ENCODE measurements at regions not wholly inside any gene's neighbourhood (a gene's known extent, or its start where the extent isn't known, plus 50 kb on each side); places are given as distances from the start of the nearest gene placed in this dataset.

- no peak for DNase-seq
- no peaks in the 10 kb centered on the region for H3K36me3 Mint-ChIP-seq (ENCODE audit: insufficient read depth in 1 of 3, low read depth in 3 of 3)
Measured at GRCh38 chr12:90076851-90077319, 368.2 kb upstream of the ATP2B1 start.

More at GRCh38 chr12:90076851-90077319, 368.2 kb upstream of the ATP2B1 start:
- Mint-ChIP-seq H3K4me3 (no peak overlapping the region), H3K9me3 (no peaks in the 10 kb centered on the region), H3K4me1 (peaks cover 3 to 4% of the 10 kb centered on the region in 2 experiments; a peak in 3 of 4 replicates), H3K27ac (no peak overlapping the region), H3K27me3 (ENCODE audit: low read depth) (no peaks in the 10 kb centered on the region; the same call in 1 of the 2 replicates)
- Histone ChIP-seq H3K79me1 (ENCODE audit: insufficient read depth, low read depth, low read length, poor library complexity, severe bottlenecking) (no peaks in the 10 kb centered on the region), H2BK20ac (ENCODE audit: low read depth, low read length, poor library complexity, severe bottlenecking) (no peak overlapping the region), H4K5ac (ENCODE audit: insufficient read length, low read depth, low read length) (no peak overlapping the region), H3K27me3 (ENCODE audit: insufficient read depth, low read length) (no peaks in the 10 kb centered on the region), H3K23ac (ENCODE audit: insufficient read length, low read depth, low read length) (no peak overlapping the region), H3K4ac (ENCODE audit: low read depth, low read length) (no peak overlapping the region), H2BK5ac (ENCODE audit: insufficient read length, low read length) (no peak overlapping the region), H4K20me1 (ENCODE audit: control insufficient read depth, insufficient read depth, insufficient read length) (no peaks in the 10 kb centered on the region), H3K79me2 (ENCODE audit: insufficient read depth, low read length) (no peaks in the 10 kb centered on the region), H3K27ac (ENCODE audit: insufficient read length, low read depth, low read length) (no peak overlapping the region), H3K23me2 (ENCODE audit: insufficient read length, low read depth, low read length, poor library complexity, severe bottlenecking) (no peaks in the 10 kb centered on the region), H2BK120ac (ENCODE audit: low read depth, low read length, poor library complexity, severe bottlenecking) (no peak overlapping the region), H4K8ac (replicated peaks; ENCODE audit: insufficient read length, low read depth, low read length) (no peak overlapping the region), H2AFZ (ENCODE audit: low read length) (no peak overlapping the region), H3K9ac (ENCODE audit: extremely low read depth, insufficient read length, low read length) (no peak overlapping the region), H3K56ac (ENCODE audit: insufficient read length, low read depth, low read length) (no peak overlapping the region), H2BK15ac (ENCODE audit: low read depth, low read length) (no peak overlapping the region), H3K14ac (ENCODE audit: insufficient read depth, low read length) (no peak overlapping the region), H3K18ac (ENCODE audit: insufficient read length, low read depth, low read length) (no peak overlapping the region), H4K91ac (ENCODE audit: insufficient read length, low read depth, low read length) (no peak overlapping the region), H2AK5ac (ENCODE audit: insufficient read length, low read length) (no peak overlapping the region), H3T11ph (ENCODE audit: low read length) (no peak overlapping the region), H3K4me1 (ENCODE audit: insufficient read depth, low read length) (no peaks in the 10 kb centered on the region), H3K9me3 (ENCODE audit: control insufficient read depth, low read depth, low read length) (no peaks in the 10 kb centered on the region), H2BK12ac (ENCODE audit: insufficient read length, low read depth, low read length) (no peak overlapping the region), H3K4me2 (ENCODE audit: insufficient read depth, insufficient read length, low read length) (no peak overlapping the region)
- WGBS (ENCODE audit: extremely low coverage, insufficient read length, low lambda C conversion rate): no CpG with 5 or more reads among the region's 3 CpGs
- no peak for TF ChIP-seq CTCF (conservative IDR thresholded peaks at IDR 0.05)

All from H9 (cell line).